ENCODE measurements at regions not wholly inside any gene's neighbourhood (a gene's known extent, or its start where the extent isn't known, plus 50 kb on each side); places are given as distances from the start of the nearest gene placed in this dataset.

DNA sequence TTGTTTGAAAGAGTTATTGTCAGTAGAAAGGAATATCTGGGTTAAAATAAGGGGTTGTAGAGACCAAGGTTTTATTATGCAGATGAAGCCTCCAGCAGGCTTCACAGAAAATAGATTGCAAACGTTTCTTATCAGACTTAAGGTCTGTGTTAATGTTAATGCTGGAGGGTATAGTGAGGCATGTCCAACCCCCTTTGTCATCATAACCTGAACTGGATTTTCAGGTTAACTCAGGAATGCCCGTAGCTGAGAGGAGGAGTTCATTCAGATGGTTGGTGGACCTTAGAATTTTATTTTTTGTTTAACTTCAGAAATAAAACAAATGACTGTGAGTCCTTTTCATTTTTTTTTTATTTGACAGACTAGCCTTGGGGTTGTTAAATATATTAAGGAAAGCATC lies 354.1 kb downstream of the GPM6A start:
- TF ChIP-seq, protein P1, sequence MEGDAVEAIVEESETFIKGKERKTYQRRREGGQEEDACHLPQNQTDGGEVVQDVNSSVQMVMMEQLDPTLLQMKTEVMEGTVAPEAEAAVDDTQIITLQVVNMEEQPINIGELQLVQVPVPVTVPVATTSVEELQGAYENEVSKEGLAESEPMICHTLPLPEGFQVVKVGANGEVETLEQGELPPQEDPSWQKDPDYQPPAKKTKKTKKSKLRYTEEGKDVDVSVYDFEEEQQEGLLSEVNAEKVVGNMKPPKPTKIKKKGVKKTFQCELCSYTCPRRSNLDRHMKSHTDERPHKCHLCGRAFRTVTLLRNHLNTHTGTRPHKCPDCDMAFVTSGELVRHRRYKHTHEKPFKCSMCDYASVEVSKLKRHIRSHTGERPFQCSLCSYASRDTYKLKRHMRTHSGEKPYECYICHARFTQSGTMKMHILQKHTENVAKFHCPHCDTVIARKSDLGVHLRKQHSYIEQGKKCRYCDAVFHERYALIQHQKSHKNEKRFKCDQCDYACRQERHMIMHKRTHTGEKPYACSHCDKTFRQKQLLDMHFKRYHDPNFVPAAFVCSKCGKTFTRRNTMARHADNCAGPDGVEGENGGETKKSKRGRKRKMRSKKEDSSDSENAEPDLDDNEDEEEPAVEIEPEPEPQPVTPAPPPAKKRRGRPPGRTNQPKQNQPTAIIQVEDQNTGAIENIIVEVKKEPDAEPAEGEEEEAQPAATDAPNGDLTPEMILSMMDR (IDR thresholded peaks at IDR 0.05) = no peak
- TF ChIP-seq POLR2A (IDR thresholded peaks at IDR 0.05) = no peak

Measured in adrenal gland (tissue), 5 donors.